ENCODE measurements at regions not wholly inside any gene's neighbourhood (a gene's known extent, or its start where the extent isn't known, plus 50 kb on each side); places are given as distances from the start of the nearest gene placed in this dataset.
"Not testable (repeated sequence)": the region's sequence is repeated elsewhere in the genome, so short reads cannot be mapped to it uniquely, and the experiment has no call there.

GRCh38 chr12:124218650-124219049, 76.2 kb upstream of the RFLNA start:
- not testable (repeated sequence) for DNase-seq (ENCODE audit: low read depth)

DNA sequence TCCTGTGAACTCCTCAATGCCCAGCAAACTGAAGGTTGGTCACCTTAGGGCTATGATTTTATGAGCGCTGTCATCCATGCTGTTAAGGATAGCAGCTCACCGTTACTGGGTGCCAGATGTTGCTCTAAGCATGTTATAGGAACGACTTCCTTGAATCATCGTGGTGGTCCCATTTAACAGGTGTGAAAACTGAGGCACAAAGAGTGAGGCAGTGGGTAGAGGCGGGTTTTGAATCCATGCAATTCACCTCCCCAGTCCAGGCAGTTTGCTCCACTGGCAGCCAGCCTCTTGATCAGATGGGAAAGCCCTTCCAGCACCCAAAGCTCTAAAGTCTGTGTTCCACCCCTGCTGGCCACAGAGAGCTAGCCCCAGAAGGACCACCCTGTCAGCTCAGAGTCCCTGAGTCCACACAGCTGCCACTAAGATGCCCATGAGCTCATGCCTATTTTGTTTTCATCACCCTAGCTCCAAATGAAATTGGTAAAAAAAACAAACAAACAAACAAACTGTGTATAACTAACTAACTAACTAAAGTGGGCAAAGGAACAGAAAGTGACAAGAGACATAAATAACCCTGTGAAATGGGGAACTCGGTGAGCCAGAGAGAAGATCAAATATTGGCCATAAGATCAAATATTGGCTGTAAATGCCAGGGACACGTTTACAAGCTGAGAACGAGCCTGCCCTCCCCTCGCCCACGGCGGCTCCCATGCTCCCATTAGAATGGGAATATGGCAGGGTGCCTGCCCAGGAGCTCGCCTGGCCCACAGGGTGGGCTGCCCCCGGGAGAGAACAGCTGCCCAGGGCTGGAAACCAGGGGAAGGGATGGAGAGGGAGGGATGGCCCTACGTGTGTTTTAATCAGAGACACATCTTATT, 72.3 kb upstream of the RFLNA start:
- DNase-seq (ENCODE audit: low read depth) = no peak

DNA sequence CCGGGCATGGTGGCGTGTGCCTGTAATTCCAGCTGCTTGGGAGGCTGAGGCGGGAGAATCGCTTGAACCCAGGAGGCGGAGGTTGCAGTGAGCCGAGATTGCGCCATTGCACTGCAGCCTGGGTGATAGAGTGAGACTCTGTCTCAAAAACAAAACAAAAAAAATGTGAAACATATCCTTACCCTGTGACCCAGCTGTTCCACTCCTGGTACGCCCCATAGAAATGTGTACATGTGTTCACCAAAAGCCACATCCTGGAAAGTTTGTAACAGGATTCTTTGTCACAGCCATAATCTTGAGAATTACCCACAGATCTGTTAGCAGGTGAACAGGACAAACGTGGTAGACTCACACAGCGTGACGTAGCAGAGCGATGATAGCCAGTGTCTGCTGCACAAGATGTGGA, 71.2 kb upstream of the RFLNA start:
- not testable (repeated sequence) for DNase-seq (ENCODE audit: low read depth)

GRCh38 chr12:124224535-124225110, 70.3 kb upstream of the RFLNA start:
- no peak for DNase-seq (ENCODE audit: low read depth)

- no peak for DNase-seq (ENCODE audit: low read depth)
These were observed 69.2 kb upstream of the RFLNA start for GRCh38 chr12:124225730-124226129.

DNA sequence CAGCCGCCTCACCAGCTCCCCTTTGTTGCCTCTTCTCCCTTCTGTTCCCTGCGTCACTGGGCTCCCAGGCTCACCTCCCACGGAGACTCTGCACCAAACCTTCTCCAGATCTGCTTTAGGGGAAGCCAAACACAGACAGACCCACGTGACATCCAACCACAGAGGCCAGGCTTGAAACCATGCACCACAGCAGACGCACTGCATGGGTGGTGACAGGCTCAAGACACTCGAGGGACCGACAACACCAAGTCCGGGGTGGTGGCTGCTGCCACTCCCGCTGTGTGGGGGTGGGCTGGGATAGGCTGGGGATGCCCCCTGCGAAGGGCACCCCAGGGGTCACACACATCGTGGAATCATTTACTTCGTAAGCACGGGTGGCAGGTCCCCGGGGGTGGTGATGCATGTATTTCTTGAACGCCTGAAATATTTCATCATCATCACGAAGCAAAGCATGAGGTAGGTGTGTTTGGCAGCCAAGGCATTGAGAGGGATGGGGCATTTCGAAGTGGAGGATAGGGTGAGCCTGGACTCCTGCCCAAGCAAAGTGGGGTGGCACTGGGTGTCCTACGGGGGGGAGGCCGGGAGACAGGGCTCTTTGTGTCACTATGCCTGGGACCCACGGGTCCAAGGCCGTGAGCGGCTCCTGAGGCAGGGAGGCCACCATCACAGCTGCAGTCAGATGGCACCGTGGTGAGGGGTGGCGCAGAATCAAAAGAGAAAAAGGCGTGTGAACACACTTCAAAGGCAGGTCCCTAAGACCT, 66.8 kb upstream of the RFLNA start:
- no peak for DNase-seq (ENCODE audit: low read depth)

GRCh38 chr12:124229520-124229919, 65.4 kb upstream of the RFLNA start:
- DNase-seq (ENCODE audit: low read depth) = no peak

DNA sequence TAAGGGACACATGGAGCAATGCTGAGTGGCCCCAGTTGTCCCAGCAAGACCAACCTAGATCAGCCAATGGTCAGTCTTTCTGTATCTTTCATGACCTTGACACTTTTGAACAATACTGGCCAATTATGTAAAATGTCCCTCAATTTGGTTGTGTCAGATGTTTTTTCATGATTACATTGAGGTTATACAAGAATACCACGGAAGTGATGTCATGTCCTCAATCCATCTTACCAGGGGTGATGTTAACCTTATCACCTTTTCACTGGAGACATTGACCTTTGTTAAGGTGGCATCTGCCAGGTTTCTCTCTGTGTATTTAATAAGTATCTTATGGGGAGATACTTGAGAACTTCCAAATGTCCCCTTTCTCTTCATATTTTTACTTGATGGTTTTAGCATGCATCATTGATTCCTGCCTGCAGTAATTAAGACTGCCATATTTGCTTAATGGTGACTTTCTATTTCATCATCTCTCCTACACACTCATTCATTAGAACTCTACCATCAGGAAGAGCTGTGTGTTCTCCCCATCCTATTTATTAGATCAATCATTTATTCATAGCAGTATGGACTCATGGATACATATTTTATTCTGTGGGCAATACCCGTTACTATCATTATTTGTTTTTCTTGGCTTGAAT, 64.7 kb upstream of the RFLNA start:
- no peak for DNase-seq (ENCODE audit: low read depth)

DNA sequence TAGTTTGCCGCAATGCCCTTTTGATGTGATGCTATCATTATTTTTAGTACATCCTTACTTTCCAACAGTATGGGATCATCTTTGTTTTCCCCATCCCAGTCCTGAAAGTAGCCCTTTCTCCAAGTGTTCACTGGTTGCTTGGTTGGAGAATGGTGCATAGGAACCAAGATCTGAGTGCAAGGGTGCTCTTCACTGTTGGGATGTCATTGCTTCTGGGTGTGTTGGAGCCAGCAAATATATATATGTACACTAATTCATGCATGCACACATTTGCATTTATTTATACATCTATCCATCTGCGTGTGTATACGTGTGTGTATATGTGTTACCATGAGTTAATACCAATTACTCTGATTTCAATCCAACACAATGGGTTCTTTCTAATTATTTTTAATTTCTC, 64.1 kb upstream of the RFLNA start:
- DNase-seq (ENCODE audit: low read depth) = no peak

- DNase-seq (ENCODE audit: low read depth) = no peak
These were observed 62.8 kb upstream of the RFLNA start for GRCh38 chr12:124231980-124232653.

DNA sequence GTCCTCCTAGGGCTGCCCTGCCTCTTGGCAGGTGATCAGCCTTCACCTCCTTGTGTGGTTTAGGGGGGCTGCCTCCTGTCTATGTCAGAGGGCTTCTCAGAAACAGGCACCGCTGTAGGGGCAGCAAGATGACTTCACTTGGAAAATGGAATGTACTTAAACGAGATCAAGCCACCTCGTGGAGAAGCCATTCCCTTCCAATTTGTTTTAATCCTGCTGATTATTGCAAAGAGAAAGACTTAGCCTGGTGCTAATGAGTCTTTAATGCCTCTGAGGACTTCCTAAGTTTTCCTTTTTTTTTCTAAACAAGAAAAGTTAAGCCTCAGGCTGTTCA, 62.3 kb upstream of the RFLNA start:
- no peak for DNase-seq (ENCODE audit: low read depth)

DNA sequence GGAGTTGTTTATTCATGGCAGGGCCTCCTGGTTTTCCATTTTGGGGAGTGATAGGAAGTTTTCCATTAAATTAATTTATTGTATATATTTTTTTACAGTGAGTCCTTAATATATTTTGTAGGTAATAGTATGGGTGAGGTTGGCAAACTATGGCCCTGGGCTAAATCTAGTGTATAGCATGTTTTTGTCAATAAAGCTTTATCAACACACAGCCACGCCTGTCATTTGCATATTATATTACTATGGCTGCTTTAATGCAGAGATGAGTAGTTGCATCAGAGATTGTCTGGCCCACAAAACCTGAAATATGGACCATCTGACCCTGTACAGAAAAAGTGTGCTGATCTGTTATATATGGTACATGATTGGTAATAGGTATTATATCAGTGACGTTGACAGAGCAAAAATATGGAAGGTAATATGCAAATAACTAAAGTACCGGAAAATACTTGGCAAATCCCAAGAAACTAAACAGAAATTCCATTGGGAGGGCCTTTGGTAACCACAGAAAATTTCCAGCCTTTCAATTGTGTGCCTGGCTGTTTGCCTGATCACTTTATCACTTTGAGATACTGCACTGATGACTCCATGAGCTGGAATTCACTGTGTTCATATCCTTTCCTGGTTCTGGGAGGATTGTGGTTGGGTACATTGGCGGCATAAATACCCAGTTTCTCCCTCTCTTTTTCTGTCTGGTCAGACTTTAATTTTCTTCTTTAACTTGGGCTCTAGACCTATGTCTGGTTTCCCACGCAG, 61.7 kb upstream of the RFLNA start:
- no peak for DNase-seq (ENCODE audit: low read depth)

DNA sequence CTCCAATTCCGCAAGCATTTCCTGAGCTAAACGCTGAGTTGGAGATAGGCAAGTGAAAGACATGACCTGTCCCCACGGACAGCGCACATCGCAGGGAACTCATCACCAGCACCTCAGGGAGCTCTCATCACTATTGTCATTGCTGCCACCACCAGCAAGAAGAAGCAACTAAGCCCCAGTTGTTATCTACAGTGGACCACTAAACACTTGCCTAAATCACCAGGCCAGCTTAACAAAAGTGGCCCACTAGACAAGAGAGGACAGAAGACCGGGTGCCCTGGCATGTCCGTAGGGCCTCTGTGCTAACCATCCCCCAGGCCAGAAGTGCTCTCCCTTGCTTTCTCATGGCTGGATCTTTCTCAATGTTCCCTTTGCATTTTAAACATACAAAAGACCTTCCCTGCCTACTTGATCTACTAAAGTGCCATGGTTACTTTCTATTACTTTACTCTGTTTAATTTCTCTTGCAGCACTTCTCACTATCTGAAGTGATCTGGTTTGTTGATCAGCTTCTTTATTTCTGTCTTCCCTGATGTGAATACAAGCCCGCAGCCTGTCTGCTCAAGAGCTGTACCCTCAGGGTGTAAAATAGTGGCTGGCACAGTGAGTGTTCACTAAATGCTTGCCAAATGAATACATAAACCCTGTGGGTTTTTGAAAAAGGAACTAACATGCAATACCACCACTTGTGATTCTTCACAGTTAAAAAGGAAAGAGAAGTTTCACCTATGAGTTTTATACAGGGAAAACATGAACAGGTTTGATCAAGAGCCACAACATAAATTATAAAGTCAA, 60.9 kb upstream of the RFLNA start:
- no peak for DNase-seq (ENCODE audit: low read depth)

GRCh38 chr12:124236625-124237031, 58.3 kb upstream of the RFLNA start:
- no peak for DNase-seq (ENCODE audit: low read depth)

DNA sequence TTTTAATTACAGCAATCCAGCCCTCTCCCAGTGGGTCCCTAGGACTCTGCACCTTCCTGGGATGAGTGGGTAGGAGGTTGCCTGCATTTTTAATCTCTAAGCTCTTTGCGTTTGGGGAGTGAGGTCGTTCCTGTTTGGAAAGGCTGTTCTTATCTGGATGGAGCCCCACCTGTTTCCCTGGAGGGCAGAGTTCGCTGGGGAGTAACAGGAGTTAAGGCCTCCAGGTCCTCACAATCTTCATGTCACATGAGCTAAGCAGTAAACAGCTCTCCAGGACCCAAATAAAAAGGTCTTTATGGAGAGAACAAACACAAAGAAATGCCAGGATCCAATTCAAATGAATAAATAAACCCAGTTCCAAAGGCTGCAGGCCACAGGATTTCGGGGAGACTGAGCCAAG, 56.0 kb upstream of the RFLNA start:
- DNase-seq (ENCODE audit: low read depth) = no peak

GRCh38 chr12:124240493-124240892, 54.4 kb upstream of the RFLNA start:
- DNase-seq (ENCODE audit: low read depth) = no peak

- DNase-seq (ENCODE audit: low read depth) = no peak
These were observed 52.9 kb upstream of the RFLNA start for GRCh38 chr12:124241776-124242528.

DNA sequence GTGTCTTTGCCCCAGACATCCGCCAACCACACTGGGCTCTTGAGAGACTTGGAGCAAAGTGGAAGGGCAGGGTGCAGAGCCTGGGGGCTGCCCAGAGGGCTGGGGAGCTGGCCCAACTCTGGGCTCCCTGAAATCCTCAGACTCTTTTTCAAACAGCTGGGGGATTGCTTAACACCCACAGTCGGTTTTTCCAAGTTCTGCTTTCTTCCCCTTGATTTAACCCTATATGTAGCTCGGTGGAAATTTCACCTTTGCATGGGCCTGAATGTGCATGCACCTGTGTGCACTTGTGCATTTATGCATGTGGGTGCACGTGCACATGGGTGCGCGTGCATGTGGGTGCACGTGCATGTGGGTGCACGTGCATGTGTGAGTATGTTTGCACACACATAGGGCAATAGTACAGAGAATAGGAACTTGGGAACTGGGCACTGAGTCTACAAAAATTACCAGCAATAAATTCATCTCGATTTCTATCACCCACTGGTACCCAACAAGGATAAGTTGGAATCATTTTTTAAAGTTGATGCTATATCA, 52.3 kb upstream of the RFLNA start:
- DNase-seq (ENCODE audit: low read depth) = no peak

DNA sequence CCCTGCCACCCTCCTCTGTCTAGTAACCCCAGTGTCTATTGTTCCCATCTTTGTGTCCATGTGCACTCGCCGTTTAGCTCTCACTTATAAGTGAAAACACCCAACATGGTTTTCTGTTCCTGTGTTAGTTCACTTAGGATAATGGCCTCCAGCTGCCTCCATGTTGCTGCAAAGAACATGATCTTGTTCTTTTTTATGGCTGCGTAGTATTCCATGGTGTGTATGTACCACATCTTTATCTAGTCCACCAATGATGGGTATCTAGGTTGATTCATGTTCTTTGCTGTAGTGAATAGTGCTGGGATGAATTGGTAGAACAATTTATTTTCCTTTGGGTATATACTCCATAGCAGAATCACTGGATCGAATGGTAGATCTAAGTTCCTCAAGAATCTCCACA, 51.0 kb upstream of the RFLNA start:
- no peak for DNase-seq (ENCODE audit: low read depth)

Data from forelimb muscle (tissue), 1 donor.